HepG2 (cell line): ENCODE measurements at regions not wholly inside any gene's neighbourhood (a gene's known extent, or its start where the extent isn't known, plus 50 kb on each side); places are given as distances from the start of the nearest gene placed in this dataset.

Experiments used
- ATAC-seq: fragments of 200-7000 bp; cut with Tn5 transposase; 3 replicates; pipeline ENCODE4 v1.9.1; 2020; ENCODE audit warnings: mild to moderate bottlenecking, moderate library complexity
- BruUV-seq: library from RNA; stranded (reverse); fragments of 400-500 nt; replicated peaks from 2 replicates; lab custom pipeline; 2021; lab: Mats Ljungman, UMichigan
- CTCF ChIA-PET: fragments of 300-600 bp; formaldehyde crosslinking; extraction: SDS; loops from one replicate; lab custom pipeline; 2021; ENCODE audit warnings: low total read pairs, inconsistent platforms, low intra/inter-chr PET ratio; lab: Yijun Ruan, JAX
- POLR2A ChIA-PET: fragments of 350-600 bp; sonication (Branson Sonifier 250); formaldehyde crosslinking; loops from one replicate; lab custom pipeline; 2020; ENCODE audit warnings: antibody characterized with exemption, inconsistent platforms; lab: Yijun Ruan, JAX
- DNase-seq: peaks from one replicate; pipeline ENCODE4 v3.0.0-alpha.2; 2015; ENCODE audit warnings: low spot score
- FAIRE-seq: peaks from 3 replicates; lab custom pipeline; 2011; peaks lifted over from hg19 to GRCh38; lab: Jason Lieb, UNC
- H2AFZ ChIP-seq: one replicate; pipeline ENCODE4 v1.6.1; 2011; ENCODE audit warnings: low read length, inconsistent platforms
- H3K27ac ChIP-seq: fragments of 300-600 bp; 3 replicates; pipeline ENCODE4 v1.8.0; 2011; ENCODE audit warnings: mixed run types, mild to moderate bottlenecking, mixed read lengths, low read length, inconsistent platforms; ENCODE audit not compliant: insufficient read depth; ENCODE audit errors: extremely low read length
- H3K27me3 ChIP-seq, 2 experiments: fragments of 200-600 bp in 1 of 2; 2 replicates in 1 of 2; 3 replicates in 1 of 2; pipeline versions ENCODE4 v1.6.0 to v1.8.0; 2011; ENCODE audit warnings: low read length in 2 of 2, mild to moderate bottlenecking in 2 of 2, moderate library complexity in 2 of 2, inconsistent platforms in 1 of 2; ENCODE audit not compliant: insufficient read depth in 2 of 2, control insufficient read depth in 1 of 2
- H3K36me3 ChIP-seq, 2 experiments: fragments of 200-600 bp in 1 of 2; replicated peaks in 1 of 2; 2 replicates in 1 of 2; 3 replicates in 1 of 2; pipeline versions ENCODE4 v1.5.1 to v1.8.0; 2011; ENCODE audit warnings: low read length in 2 of 2, inconsistent platforms in 1 of 2; ENCODE audit not compliant: insufficient read depth in 2 of 2, control insufficient read depth in 1 of 2
- H3K4me1 ChIP-seq: 2 replicates; pipeline ENCODE4 v1.5.1; 2012; ENCODE audit warnings: low read length, inconsistent platforms; ENCODE audit not compliant: insufficient read depth
- H3K4me2 ChIP-seq: 2 replicates; pipeline ENCODE4 v1.6.0; 2011; ENCODE audit warnings: low read depth, low read length, inconsistent platforms
- H3K4me3 ChIP-seq, 3 experiments: fragments of 200-600 bp in 1 of 3; sonication (generic), shearing (Covaris generic) in 1 of 3; replicated peaks in 1 of 3; 2 replicates each; pipeline ENCODE4 v1.5.1; 2011 to 2016; ENCODE audit warnings: low read length in 3 of 3, inconsistent platforms in 2 of 3, low read depth in 2 of 3, mild to moderate bottlenecking in 2 of 3, control low read depth in 1 of 3, mixed read lengths in 1 of 3; ENCODE audit not compliant: insufficient read depth in 1 of 3
- H3K79me2 ChIP-seq: one replicate; pipeline ENCODE4 v1.6.1; 2011; ENCODE audit warnings: low read length, inconsistent platforms; ENCODE audit not compliant: insufficient read depth
- H3K9ac ChIP-seq: 2 replicates; pipeline ENCODE4 v1.6.0; 2011; ENCODE audit warnings: mild to moderate bottlenecking, low read depth, low read length, inconsistent platforms; ENCODE audit not compliant: insufficient read depth
- H3K9me3 ChIP-seq: 2 replicates; pipeline ENCODE4 v1.5.1; 2012; ENCODE audit warnings: mild to moderate bottlenecking, low read length
- H4K20me1 ChIP-seq: 2 replicates; pipeline ENCODE4 v1.6.0; 2011; ENCODE audit warnings: inconsistent platforms, mild to moderate bottlenecking, low read length, moderate library complexity; ENCODE audit not compliant: insufficient read depth
- CHCHD3 ChIP-seq: sonication (generic); formaldehyde crosslinking; IDR thresholded peaks from 2 replicates; pipeline ENCODE4 v1.8.0; 2022; ENCODE audit warnings: mild to moderate bottlenecking, missing genetic modification reagents, moderate library complexity
- EHMT2 ChIP-seq: fragments of 200-600 bp; sonication (generic); IDR thresholded peaks from 2 replicates; pipeline ENCODE4 v1.7.0; 2017; ENCODE audit warnings: antibody characterized with exemption, low read depth, low read length, borderline replicate concordance
- ETV5 ChIP-seq: IDR thresholded peaks from 2 replicates; pipeline ENCODE4 v1.6.1; 2018; ENCODE audit warnings: missing biosample characterization, missing genetic modification reagents, inconsistent platforms, borderline replicate concordance
- HOXD1 ChIP-seq: sonication (generic); formaldehyde crosslinking; IDR thresholded peaks from 2 replicates; pipeline ENCODE4 v1.5.0; 2020; ENCODE audit warnings: missing genetic modification reagents
- KLF16 ChIP-seq, 2 experiments: sonication (generic) in 1 of 2; formaldehyde crosslinking in 1 of 2; IDR thresholded peaks; 2 replicates each; pipeline versions ENCODE4 v1.6.1 to v1.8.0; 2016 to 2023; ENCODE audit warnings: missing genetic modification reagents in 2 of 2, missing compliant biosample characterization in 1 of 2
- SIN3B ChIP-seq: fragments of 150-350 bp; IDR thresholded peaks from 2 replicates; pipeline ENCODE4 v1.6.1; 2014; ENCODE audit warnings: low read length
- TBP ChIP-seq: sonication (generic); formaldehyde crosslinking; IDR thresholded peaks from 2 replicates; pipeline ENCODE4 v1.5.0; 2020; ENCODE audit warnings: missing genetic modification reagents
- ZNF614 ChIP-seq: IDR thresholded peaks from 2 replicates; pipeline ENCODE4 v1.6.1; 2018; ENCODE audit warnings: missing biosample characterization, missing genetic modification reagents, inconsistent platforms, borderline replicate concordance
- ZNF788 ChIP-seq: sonication (generic); formaldehyde crosslinking; IDR thresholded peaks from 2 replicates; pipeline ENCODE4 v1.5.0; 2020; ENCODE audit warnings: mild to moderate bottlenecking, missing genetic modification reagents, borderline replicate concordance
- ZNF790 ChIP-seq: sonication (generic); formaldehyde crosslinking; IDR thresholded peaks from 2 replicates; pipeline ENCODE4 v1.8.0; 2022; ENCODE audit warnings: missing genetic modification reagents, mild to moderate bottlenecking, borderline replicate concordance
- ZSCAN22 ChIP-seq: sonication (generic); formaldehyde crosslinking; IDR thresholded peaks from 2 replicates; pipeline ENCODE4 v1.4.0; 2020; ENCODE audit warnings: mild to moderate bottlenecking, missing genetic modification reagents
- WGBS: methylation state at CpG from one replicate; pipeline ENCODE4 v1.1.6; 2017; ENCODE audit warnings: low lambda C conversion rate; 5-methylcytosine and 5-hydroxymethylcytosine counted together
- in situ Hi-C: cut with HindIII; loops from 2 replicates; pipeline ENCODE4 v1.10.0; 2017; ENCODE audit warnings: low pct_unique_long_range_greater_than_20kb; ENCODE audit not compliant: extremely low pct_ligation_motif_present
- intact Hi-C: fragments of 100-400 bp; cut with micrococcal nuclease; formaldehyde crosslinking; loops from one replicate; pipeline ENCODE4 v1.10.0; 2022; ENCODE audit not compliant: unreplicated experiment
- TF ChIP-seq, protein P1 (sequence below): sonication (generic); formaldehyde crosslinking; IDR thresholded peaks from 2 replicates; pipeline ENCODE4 v1.4.0; 2020; ENCODE audit warnings: missing genetic modification reagents, low read depth, mild to moderate bottlenecking, borderline replicate concordance
- TF ChIP-seq, protein P2 (sequence below): sonication (generic); formaldehyde crosslinking; IDR thresholded peaks from 2 replicates; pipeline ENCODE4 v1.4.0; 2020; ENCODE audit warnings: missing genetic modification reagents
- TF ChIP-seq, protein P3 (sequence below): IDR thresholded peaks from 2 replicates; pipeline ENCODE4 v1.6.1; 2018; ENCODE audit warnings: missing genetic modification reagents
- TF ChIP-seq, protein P4 (sequence below): IDR thresholded peaks from 2 replicates; pipeline ENCODE4 v1.6.1; 2016; ENCODE audit warnings: mild to moderate bottlenecking, missing biosample characterization, missing genetic modification reagents

DNA sequence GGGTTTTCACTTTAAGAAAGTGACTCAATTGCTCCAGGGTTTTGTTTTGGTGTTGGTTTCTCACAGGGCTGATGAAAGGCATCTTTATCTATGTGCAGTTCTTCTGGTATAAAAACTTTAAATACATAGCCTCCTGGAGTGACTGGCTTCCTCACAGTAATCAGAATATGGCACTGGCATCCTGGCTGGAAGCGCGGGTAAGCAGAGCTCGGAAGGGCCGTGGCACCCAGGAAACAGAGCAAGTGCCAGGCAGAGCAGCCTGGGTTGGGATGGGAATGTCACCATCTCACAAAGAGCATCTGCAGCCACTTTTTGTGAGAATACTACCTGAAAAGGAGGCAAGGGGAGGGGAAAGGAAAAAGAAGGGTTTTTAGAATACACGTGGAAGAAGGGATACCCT is 534.7 kb downstream of the PLCL1 start:
- ATAC-seq (no peak), DNase-seq (no peak), FAIRE-seq (no peak)
- 21% methylated on average over 5 of the region's 5 CpGs for WGBS
- no peaks in the 10 kb centered on the region for H4K20me1 ChIP-seq
- BruUV-seq, result no TSS peak
- intact Hi-C loops (no loop called here), in situ Hi-C loops (no loop called here)
- ChIA-PET CTCF (no interaction called here), POLR2A (no interaction called here)
- no peak overlapping the region for H3K4me3 ChIP-seq
- no peaks in the 10 kb centered on the region for H3K4me1 ChIP-seq
- no peaks in the 10 kb centered on the region for H3K27me3 ChIP-seq
- H3K4me2 ChIP-seq, result no peak overlapping the region
- H3K9me3 ChIP-seq, result no peaks in the 10 kb centered on the region
- H3K27ac ChIP-seq, result no peak overlapping the region
- H3K79me2 ChIP-seq, result no peaks in the 10 kb centered on the region
- no peak overlapping the region for H2AFZ ChIP-seq
- H3K9ac ChIP-seq, result no peak overlapping the region
- no peaks in the 10 kb centered on the region for H3K36me3 ChIP-seq
- TF ChIP-seq EHMT2 (no peak), ZNF790 (CRISPR knock-in tag) (no peak), CHCHD3 (CRISPR knock-in tag) (no peak)
- TF ChIP-seq, protein P1, sequence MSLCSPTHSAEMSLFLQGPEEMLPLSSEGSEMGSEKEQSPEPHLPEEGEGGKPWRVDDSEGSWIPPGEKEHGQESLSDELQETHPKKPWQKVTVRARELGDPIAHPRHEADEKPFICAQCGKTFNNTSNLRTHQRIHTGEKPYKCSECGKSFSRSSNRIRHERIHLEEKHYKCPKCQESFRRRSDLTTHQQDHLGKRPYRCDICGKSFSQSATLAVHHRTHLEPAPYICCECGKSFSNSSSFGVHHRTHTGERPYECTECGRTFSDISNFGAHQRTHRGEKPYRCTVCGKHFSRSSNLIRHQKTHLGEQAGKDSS (CRISPR knock-in tag), result no peak

DNA sequence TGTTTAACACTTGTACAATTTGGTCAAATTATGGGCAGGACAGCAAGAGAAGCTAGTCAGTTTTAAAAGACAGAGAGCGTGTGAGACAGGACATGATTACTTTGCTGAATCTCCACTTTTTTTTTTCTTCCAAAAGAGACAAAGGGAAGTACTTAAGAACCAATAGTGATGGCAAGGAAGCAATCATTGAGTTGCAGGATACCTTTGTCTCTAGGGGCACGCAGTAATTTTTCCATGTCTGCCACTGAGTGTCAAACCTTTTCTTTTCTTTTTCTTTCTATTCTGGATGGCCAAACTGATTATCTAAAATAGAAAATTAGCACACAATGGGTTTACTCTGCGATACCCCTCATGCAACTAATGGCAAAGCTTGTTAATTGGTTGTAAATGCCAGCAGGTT is 533.0 kb downstream of the PLCL1 start:
- Histone ChIP-seq H4K20me1 (no peaks in the 10 kb centered on the region), H2AFZ (no peak overlapping the region), H3K9ac (no peak overlapping the region), H3K36me3 (no peaks in the 10 kb centered on the region), H3K4me2 (no peak overlapping the region), H3K4me1 (no peaks in the 10 kb centered on the region), H3K27me3 (no peaks in the 10 kb centered on the region), H3K4me3 (no peak overlapping the region), H3K79me2 (no peaks in the 10 kb centered on the region), H3K27ac (no peak overlapping the region), H3K9me3 (no peaks in the 10 kb centered on the region)
- FAIRE-seq (no peak), DNase-seq (no peak), ATAC-seq (no peak)
- intact Hi-C loops (no loop called here), in situ Hi-C loops (no loop called here)
- 1% methylated on average over 3 of the region's 3 CpGs for WGBS
- no TSS peak for BruUV-seq
- ChIA-PET CTCF (no interaction called here), POLR2A (no interaction called here)
- no peak for TF ChIP-seq SIN3B
- no peak for TF ChIP-seq TBP (CRISPR knock-in tag)
- TF ChIP-seq, protein P2, sequence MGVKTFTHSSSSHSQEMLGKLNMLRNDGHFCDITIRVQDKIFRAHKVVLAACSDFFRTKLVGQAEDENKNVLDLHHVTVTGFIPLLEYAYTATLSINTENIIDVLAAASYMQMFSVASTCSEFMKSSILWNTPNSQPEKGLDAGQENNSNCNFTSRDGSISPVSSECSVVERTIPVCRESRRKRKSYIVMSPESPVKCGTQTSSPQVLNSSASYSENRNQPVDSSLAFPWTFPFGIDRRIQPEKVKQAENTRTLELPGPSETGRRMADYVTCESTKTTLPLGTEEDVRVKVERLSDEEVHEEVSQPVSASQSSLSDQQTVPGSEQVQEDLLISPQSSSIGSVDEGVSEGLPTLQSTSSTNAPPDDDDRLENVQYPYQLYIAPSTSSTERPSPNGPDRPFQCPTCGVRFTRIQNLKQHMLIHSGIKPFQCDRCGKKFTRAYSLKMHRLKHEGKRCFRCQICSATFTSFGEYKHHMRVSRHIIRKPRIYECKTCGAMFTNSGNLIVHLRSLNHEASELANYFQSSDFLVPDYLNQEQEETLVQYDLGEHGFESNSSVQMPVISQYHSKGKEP, result no peak
- TF ChIP-seq, protein P1 (CRISPR knock-in tag), result no peak
- TF ChIP-seq ZSCAN22 (CRISPR knock-in tag), result no peak
- TF ChIP-seq ETV5, result no peak
- TF ChIP-seq HOXD1, result no peak
- no peak for TF ChIP-seq ZNF788 (CRISPR knock-in tag)
- TF ChIP-seq ZNF614 (CRISPR knock-in tag), result no peak
- TF ChIP-seq, protein P3, sequence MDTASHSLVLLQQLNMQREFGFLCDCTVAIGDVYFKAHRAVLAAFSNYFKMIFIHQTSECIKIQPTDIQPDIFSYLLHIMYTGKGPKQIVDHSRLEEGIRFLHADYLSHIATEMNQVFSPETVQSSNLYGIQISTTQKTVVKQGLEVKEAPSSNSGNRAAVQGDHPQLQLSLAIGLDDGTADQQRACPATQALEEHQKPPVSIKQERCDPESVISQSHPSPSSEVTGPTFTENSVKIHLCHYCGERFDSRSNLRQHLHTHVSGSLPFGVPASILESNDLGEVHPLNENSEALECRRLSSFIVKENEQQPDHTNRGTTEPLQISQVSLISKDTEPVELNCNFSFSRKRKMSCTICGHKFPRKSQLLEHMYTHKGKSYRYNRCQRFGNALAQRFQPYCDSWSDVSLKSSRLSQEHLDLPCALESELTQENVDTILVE, result no peak
- TF ChIP-seq, protein P4, sequence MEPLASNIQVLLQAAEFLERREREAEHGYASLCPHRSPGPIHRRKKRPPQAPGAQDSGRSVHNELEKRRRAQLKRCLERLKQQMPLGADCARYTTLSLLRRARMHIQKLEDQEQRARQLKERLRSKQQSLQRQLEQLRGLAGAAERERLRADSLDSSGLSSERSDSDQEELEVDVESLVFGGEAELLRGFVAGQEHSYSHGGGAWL (CRISPR knock-in tag), result no peak
- no peak for TF ChIP-seq KLF16 (CRISPR knock-in tag; IDR thresholded peaks at IDR 0.05)
